GM19025 (cell line): ENCODE measurements at regions not wholly inside any gene's neighbourhood (a gene's known extent, or its start where the extent isn't known, plus 50 kb on each side); places are given as distances from the start of the nearest gene placed in this dataset.
"Not testable (repeated sequence)": the region's sequence is repeated elsewhere in the genome, so short reads cannot be mapped to it uniquely, and the experiment has no call there.

Experiments used
- ATAC-seq: cut with Tn5 transposase; IDR thresholded peaks from one replicate; pipeline ENCODE4 v1.9.1; 2021; ENCODE audit warnings: mild to moderate bottlenecking, low read depth, moderate library complexity; ENCODE audit not compliant: unreplicated experiment

DNA sequence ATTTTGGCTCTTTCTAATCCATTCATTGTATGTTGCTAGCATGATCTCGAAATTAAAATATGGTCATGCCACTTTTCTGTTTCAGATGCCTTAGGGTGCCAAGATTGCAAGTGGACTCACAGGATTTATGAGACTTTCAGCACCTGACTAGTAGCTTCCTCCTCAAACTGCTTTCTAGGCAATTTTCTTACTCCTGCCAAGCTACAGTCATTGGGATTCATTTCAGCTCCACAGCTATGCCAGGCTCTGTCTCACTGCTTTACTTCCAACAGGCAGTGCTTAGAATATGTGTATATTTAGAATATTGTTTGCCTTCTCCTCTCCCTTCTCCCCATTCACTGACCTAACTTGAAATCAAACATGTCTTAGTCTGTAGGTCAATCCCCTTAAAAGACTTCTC is 681.4 kb downstream of the TENT5A start:
- no peak for ATAC-seq

DNA sequence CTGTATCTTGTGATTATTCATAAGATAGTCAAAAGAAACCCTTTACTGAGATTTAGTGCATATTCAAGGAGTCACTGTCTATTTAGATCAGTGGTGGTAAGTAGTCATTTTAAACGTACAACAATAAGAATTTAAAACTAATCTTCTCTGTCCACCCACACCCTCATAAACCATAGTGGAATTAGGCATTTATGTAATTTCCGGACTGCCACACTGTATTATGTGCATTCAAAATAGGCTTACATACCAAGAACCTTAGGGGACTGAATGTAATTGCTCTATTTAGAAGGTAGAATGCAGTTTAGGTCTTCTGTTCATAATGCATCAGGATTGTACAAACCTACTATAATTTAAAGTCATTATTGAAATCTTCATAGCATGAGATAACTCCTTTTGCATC is 685.4 kb downstream of the TENT5A start:
- ATAC-seq = no peak

DNA sequence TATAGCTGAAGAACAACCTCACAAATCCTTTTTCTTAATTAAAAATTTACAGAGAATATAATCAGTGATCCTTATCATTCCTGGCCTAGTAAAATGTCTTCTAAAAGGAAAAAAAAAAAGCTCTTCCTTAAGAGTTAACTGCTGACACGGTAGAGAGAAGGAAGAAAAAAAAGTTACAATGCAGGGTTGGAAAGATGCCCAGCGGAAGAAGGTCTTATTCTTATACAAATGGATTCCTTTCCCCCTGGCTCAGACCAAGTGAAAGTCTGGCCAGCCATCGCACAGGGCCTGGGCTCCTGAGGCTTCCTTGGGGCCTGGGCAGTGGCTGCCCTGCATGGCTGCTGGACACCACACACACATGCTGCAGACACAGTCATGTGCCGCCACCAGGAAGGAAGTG is 688.6 kb downstream of the TENT5A start:
- ATAC-seq = no peak

DNA sequence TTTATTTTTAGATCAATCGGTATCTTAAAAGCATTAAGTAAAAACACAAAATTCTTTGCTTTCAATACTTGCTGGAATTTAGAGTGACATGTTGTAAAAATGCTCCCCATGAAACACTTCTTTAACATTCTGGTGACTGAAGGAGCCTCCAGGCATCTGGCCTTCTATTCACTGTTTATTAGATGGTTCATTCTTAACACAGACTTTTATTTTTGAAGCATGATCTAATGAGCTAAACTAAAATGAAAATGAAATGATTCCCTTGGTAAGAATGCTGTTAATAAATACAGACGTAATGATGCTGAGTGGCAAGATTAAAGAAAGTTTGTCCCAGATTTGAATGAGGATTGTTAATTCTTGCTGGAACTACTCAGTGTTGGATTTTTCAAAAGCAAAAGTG is 698.4 kb downstream of the TENT5A start:
- no peak for ATAC-seq

DNA sequence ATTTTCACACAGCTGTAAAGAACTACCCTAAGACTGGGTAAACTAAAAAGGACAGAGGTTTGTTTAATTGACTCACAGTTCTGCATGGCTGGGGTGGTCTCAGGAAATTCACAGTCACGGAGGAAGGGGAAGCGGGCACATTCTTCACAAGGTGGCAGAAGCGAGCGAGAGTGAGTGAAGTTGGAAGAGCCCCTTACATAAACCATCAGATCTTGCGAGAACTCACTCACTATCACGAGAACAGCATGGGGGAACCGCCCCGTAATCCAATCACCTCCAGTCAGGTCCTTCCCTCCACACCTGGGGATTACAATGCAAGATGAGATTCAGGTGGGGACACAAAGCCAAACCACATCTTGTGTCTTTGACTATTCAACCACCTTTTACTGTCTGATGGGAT is 700.5 kb downstream of the TENT5A start:
- ATAC-seq = no peak

DNA sequence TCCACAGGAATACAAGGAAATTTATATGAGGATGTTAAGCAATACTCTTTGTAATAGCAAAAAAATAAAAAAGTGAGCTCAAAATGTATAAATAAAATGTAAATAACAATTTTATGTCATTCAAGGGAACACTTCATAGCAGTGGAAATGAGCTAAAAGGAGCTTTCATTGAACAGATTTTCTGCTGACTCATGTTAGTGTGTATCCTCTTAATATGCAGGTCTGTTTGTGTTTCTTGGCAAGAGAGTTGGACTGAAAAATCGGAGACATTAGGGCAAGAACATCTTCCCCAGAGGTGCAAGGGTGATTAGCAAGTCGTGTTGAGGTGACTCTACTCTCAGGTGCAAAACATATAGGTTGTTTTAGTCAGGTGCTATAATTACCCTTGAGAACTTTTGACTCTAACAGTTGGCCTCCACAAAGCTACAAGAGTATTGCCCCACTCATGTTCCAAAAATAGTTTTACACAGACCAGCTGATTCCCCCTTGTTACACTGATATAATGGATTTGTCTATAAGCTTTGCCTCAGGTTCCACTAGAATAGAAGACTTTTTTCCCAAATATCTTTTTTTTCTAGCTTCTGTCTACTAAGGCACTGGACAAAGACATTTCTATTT is 702.9 kb downstream of the TENT5A start:
- no peak for ATAC-seq

DNA sequence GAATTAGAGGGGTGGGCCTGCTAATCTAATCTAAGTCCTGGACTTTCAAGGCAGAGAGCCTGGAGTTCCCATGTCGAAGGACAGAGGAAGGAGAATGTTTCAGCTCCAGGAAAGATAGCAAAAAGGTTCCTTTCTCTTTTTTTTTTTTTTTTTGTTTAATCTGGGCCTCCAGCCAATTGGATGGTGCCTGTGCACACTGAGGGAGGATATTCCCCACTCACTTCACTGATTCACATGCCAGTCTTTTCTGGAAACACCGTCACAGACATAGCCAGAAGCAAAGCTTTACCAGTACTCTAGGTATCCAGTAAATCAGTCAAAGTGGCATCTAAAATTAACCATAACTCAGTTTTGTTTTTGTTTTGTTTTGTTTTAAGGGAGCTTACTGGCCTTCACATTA is 721.1 kb downstream of the TENT5A start:
- ATAC-seq = no peak

DNA sequence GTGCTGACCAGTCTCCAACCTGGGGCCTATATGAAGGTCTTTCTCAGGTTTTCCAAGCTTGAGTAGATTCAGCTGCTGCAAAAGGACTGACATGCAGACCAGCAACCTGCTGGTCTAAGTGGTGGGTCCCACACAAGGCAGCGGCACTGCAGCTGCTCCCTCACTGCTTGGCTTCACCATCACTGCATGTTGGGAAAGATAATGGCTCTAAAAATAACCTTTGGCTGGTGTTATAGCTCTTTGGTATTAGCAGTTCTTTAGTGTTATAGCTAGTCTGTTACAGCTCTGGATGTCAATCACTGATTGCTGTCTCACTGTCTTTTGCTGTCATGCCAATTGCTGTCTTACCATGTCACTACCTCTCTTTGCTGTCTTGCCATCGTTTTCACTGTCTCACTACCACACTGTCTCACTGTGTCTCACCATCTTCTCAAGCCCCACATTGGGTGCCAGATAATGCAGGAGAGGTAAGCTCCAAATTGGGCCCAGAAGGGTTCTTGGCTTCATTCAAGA is 726.4 kb downstream of the TENT5A start:
- ATAC-seq = no peak

DNA sequence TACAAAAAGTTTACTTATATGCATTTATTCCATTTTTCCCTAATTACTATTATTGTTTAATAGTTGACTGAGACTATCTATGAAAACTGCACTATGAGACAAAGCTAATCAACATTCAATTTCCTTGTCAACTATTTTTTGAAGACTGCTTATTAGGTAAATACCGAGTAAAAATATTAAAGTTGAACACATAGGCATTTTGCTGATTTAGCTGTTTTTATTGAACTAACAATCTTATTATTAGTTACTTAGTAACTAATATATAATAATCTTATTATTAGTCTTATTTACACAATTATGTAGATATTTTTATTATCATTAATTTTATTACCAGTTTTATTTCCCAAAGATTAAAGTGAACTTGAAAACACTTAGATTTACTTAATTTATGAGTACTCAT is 728.8 kb downstream of the TENT5A start:
- ATAC-seq = no peak

DNA sequence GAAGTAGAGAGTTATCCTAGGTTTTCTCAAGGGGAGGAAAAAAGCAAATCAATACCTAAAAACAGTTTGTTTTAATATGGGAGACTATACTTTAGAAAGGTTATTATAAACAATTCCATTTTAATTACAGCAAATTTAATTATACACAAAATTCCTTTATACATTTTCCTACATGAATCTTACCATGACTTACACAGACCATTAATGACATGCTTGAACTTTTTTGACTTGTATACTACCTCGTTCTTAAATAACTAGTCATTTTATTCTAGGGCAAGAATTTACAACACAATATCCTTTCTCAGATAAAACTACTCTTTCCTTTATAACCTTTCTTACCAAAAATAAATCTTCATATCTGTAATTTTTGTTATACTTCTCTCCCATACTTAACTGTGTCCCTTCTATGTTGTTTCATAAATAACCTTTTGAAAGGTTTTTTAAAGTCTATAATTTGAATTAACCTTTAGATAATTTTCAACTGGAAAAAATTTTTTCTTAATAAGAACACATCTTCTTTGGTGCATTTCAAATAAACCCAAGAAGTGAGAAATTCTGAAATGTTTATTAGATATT is 729.4 kb downstream of the TENT5A start:
- no peak for ATAC-seq

DNA sequence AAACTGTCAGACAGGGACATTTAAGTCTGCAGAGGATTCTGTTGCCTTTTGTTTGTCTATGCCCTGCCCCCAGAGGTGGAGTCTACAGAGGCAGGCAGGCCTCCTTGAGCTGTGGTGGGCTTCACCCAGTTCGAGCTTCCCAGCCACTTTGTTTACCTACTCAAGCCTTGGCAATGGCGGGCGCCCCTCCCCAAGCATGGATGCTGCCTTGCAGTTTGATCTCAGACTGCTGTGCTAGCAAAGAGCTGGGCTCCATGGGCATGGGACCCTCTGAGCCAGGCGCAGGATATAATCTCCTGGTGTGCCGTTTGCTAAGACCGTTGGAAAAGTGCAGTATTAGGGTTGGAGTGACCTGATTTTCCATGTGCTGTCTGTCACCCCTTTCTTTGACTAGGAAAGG is 734.9 kb downstream of the TENT5A start:
- not testable (repeated sequence) for ATAC-seq

DNA sequence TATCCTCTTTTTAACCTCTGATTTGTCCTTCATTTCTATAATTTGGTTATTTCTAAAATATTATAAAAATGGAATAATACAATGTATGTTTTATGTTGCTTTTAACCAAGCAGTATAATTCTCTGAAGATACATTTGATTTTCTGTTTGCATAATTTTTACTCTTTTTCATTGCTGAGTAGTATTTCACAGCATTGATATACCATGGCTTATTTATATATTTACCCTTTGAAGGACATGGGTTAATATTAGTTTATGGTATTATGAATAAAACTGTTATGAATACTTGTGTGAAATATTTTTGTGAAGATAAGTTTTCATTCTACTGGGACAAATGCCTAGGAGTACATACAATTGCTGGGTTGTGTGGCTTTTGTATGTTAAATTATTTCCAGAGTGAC is 748.6 kb downstream of the TENT5A start:
- no peak for ATAC-seq

DNA sequence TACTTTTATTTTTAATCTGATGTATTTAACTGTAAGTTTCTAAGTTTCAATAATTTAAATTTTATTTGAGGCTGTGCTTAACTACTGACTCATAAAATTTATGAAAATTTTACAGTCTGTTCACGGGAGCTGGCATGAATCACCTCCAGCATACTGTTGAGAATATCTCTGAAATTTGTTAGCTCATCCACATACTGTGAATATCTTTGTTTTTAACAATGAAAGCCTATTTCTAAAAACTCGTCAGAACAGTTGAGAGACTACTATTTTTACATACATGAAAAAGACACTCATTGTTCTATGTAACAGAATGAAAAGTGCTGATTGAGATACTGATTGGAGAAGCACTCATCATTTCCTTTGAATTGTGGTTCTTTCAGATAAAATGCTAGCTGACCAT is 749.3 kb downstream of the TENT5A start:
- no peak for ATAC-seq

DNA sequence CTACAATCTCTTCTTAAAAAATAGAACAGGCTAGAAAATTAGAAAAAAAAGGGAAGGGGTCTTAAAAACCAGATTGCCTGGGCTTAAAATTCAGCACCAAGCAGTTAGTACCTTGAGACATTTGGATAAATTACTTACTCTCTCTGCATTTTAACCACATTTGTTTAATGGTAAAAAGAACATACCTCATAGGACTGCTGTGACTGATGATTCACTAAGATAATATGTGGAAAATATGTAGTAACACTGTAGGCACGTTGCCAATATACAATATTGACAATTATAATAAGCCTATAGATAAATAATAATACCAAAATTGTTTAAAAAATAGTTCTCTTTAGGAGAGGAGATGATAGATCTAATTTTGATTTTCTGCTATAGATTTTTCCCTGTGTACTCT is 750.4 kb downstream of the TENT5A start:
- ATAC-seq = no peak

DNA sequence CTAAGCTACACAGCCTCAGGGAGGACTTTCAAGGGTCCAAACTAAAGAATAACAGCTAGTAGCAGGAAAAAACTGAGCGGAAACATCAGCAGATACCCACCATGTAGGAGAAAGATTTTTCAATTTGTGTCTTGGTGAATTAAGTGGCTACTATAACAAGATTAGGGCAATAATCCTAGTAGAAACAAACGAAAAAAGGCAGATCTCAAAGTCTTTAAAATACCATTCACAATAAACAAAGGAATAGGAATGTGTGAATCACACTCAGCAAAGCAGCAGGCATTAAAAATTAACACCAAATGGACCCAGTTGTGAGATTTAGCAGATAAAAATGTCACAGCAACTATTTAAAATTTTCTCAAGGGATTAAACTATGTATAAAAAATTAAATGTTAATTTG is 761.2 kb downstream of the TENT5A start:
- ATAC-seq = no peak

DNA sequence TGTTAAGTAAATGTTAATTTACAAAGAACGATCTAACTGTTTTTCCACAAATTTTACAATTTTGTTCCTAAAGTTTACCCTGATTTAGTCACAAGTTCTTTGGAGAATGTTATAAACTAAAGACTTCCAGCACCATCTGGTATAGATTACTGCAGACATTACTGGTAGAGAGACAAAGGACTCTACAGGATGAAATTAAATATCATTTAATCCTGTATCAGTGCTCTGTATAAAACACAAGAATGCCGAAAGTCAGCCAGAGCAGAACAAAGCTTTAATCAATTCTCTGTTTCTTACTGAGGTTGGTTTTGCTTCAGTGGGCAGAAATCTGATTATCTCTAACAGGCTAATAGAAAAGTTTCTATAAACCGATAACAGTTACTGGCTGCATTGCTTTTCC is 763.6 kb downstream of the TENT5A start:
- ATAC-seq = no peak

DNA sequence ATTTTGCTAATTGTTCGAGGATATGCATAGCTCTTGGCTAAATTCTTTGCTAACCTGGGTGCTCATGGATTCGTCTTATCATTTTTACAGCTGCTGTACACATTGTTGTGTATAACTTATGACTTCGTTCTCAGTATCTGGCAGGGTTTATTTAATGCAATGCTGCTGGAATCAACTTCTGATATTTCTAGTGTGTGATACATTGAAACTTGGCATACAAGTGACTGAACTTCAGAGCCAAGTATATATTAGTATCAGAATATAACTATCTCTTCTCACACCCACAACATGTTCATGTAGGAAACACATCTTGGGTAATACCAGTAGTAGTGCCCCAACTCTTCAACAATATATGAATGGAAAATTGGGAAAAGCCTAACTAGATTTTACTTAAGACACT is 764.2 kb downstream of the TENT5A start:
- no peak for ATAC-seq

DNA sequence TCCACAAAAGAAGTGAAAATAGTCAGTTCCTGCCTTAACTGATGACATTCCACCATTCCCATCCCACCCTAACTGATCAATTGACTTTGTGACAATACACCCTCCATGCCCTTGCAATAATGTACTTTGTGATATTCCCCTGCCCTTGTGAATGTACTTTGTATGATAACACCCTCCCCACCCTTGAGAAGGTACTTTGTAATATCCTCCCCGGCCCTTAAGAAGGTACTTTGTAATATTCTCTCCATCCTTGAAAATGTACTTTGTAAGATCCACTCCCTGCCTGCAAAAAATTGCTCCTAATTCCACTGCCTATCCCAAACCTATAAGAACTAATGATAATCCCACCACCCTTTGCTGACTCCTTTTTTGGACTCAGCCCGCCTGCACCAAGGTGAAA is 771.3 kb downstream of the TENT5A start:
- ATAC-seq = not testable (repeated sequence)

DNA sequence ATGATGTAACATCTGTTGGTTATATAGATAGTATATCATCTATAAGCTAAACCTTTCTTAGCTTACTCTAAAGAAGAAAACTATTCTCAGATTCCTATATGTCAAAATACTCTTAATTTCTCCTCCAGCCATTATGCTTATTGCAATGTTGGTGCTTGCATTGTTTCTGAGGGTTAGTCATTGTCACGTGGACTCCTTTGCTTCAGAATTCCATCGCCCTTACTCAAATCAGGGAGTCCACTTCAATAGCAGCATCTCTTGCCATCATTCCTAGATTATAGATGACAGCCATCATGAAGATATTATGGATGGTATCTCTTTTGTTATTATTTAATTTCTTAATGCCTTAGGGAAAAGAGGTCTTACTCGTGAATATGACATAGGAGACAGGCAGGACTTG is 776.1 kb downstream of the TENT5A start:
- no peak for ATAC-seq

DNA sequence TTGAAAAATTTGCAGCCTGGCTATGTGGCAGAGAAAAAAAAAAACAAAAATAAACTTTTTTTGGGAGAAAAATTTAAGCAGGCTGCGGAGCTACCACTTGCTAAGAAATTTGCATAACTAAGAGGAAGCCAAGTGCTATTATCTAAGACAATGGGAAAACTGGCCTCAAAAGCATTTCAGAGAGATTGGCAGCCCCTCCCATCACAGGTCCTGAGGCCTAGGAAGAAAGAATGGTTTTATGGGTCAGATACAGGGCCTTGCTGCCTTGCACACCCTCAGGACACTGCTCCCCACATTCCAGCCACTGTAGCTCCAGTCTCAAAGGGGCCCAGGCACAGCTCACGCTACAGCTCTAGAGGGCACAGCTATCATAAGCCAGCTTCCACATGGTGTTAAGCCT is 777.9 kb downstream of the TENT5A start:
- ATAC-seq = no peak

DNA sequence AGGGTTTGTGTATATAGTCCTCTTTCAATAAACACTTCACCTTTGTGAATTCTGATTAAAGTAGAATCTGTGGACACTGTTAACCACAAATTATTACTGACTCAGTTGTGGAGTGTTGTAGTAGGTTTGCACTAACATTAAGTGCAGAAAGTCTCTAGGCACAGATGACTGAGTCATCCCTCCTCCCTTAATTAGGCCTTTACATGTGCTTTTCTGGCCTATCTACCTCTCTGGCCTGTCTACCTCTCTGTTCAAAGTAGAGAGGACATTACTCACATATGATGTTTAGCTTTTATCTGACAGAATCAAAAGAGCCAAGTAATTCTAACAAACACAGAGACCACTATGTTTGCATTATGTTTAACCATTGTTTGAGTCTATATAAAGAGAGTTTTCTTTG is 783.0 kb downstream of the TENT5A start:
- no peak for ATAC-seq

DNA sequence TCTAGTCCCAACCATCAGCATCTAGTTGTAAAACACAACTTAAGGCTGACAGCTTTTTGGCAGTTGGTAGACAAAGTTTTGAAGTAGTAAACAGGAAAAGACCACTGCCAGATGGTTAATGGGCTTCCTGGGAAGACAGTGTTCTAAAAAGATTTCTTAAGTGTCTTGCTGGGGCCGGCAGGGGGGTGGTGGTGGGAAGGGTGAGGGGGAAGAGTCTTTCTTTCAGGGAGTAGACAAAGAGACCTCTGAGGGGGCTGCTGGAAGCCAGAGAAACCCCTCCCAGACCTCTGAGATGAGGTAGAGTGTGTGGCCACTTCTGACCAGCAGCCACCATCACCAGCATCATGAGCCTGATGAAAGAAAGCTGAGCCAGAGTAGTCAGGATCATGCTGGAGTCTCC is 784.9 kb downstream of the TENT5A start:
- no peak for ATAC-seq

DNA sequence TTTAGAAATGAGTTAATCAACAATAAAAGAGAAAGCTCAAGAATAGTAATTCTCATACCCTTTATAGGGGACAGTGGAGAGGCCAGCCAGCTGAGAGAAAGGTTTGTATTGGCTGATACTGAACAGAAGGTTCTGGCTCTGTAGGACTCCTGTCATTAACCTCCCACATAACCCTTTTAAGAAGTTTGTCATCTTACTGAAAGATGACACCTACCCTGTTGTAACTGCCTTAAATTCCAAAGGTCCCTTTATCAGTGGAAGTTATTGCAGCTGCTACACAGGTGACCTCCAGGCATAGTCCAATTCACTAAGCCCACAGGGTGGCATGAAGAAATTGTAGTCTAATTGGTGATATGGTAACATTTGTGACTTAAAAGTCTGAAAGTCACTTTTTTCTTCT is 790.1 kb downstream of the TENT5A start:
- no peak for ATAC-seq
